Right forelimb (tissue), 1 donor: ENCODE measurements at regions not wholly inside any gene's neighbourhood (a gene's known extent, or its start where the extent isn't known, plus 50 kb on each side); places are given as distances from the start of the nearest gene placed in this dataset.
"Not testable (repeated sequence)": the region's sequence is repeated elsewhere in the genome, so short reads cannot be mapped to it uniquely, and the experiment has no call there.

ENCODE experiments used
- DNase-seq: peaks from one replicate; pipeline ENCODE4 v3.0.0-alpha.2; 2018

GRCh38 chr3:13245615-13245978 lies 172.4 kb upstream of the IQSEC1 start:
- DNase-seq = no peak

- no peak for DNase-seq
These were observed 170.4 kb upstream of the IQSEC1 start for GRCh38 chr3:13243586-13243985.

- no peak for DNase-seq
These were observed 169.1 kb upstream of the IQSEC1 start for GRCh38 chr3:13242364-13242737.

GRCh38 chr3:13241621-13242363 lies 168.6 kb upstream of the IQSEC1 start:
- no peak for DNase-seq

GRCh38 chr3:13240928-13241618 lies 167.8 kb upstream of the IQSEC1 start:
- DNase-seq = no peak

GRCh38 chr3:13239467-13239760 lies 166.2 kb upstream of the IQSEC1 start:
- DNase-seq = no peak

GRCh38 chr3:13238687-13239466 lies 165.6 kb upstream of the IQSEC1 start:
- DNase-seq = no peak

- no peak for DNase-seq
These were observed 164.7 kb upstream of the IQSEC1 start for GRCh38 chr3:13237776-13238490.

- no peak for DNase-seq
These were observed 163.4 kb upstream of the IQSEC1 start for GRCh38 chr3:13236557-13237173.

GRCh38 chr3:13235897-13236296 lies 162.7 kb upstream of the IQSEC1 start:
- no peak for DNase-seq

- DNase-seq = no peak
These were observed 161.8 kb upstream of the IQSEC1 start for GRCh38 chr3:13235079-13235478.

- no peak for DNase-seq
These were observed 161.4 kb upstream of the IQSEC1 start for GRCh38 chr3:13234666-13235065.

- no peak for DNase-seq
These were observed 160.6 kb upstream of the IQSEC1 start for GRCh38 chr3:13233487-13234485.

- DNase-seq = no peak
These were observed 158.8 kb upstream of the IQSEC1 start for GRCh38 chr3:13231781-13232666.

GRCh38 chr3:13229273-13229949 lies 156.2 kb upstream of the IQSEC1 start:
- no peak for DNase-seq

- DNase-seq = no peak
These were observed 155.4 kb upstream of the IQSEC1 start for GRCh38 chr3:13228584-13228983.

- not testable (repeated sequence) for DNase-seq
These were observed 154.9 kb upstream of the IQSEC1 start for GRCh38 chr3:13228169-13228568.

- DNase-seq = no peak
These were observed 154.3 kb upstream of the IQSEC1 start for GRCh38 chr3:13227315-13228165.

GRCh38 chr3:13224967-13225366 lies 151.7 kb upstream of the IQSEC1 start:
- DNase-seq = no peak
